Fibroblast of skin of back (primary cell): ENCODE measurements at regions not wholly inside any gene's neighbourhood (a gene's known extent, or its start where the extent isn't known, plus 50 kb on each side); places are given as distances from the start of the nearest gene placed in this dataset.
A peak's percentile ranks its signal among the peaks of the same experiment; 100 is the strongest.
"Not testable (repeated sequence)": the region's sequence is repeated elsewhere in the genome, so short reads cannot be mapped to it uniquely, and the experiment has no call there.

Source experiments
- DNase-seq: peaks from one replicate; pipeline ENCODE4 v3.0.0-alpha.2; 2013

DNA sequence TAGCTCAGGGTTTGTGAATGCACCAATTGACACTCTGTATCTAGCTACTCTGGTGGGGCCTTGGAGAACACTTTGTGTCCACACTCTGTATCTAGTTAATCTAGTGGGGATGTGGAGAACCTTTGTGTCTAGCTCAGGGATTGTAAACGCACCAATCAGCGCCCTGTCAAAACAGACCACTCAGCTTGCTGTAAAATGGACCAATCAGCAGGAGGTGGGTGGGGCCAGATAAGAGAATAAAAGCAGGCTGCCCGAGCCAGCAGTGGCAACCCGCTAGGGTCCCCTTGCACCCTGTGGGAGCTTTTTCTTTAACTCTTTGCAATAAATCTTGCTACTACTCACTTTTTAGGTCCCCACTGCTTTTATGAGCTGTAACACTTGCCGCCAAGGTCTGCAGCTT lies 115.6 kb upstream of the MBNL1 start:
- DNase-seq: not testable (repeated sequence)

DNA sequence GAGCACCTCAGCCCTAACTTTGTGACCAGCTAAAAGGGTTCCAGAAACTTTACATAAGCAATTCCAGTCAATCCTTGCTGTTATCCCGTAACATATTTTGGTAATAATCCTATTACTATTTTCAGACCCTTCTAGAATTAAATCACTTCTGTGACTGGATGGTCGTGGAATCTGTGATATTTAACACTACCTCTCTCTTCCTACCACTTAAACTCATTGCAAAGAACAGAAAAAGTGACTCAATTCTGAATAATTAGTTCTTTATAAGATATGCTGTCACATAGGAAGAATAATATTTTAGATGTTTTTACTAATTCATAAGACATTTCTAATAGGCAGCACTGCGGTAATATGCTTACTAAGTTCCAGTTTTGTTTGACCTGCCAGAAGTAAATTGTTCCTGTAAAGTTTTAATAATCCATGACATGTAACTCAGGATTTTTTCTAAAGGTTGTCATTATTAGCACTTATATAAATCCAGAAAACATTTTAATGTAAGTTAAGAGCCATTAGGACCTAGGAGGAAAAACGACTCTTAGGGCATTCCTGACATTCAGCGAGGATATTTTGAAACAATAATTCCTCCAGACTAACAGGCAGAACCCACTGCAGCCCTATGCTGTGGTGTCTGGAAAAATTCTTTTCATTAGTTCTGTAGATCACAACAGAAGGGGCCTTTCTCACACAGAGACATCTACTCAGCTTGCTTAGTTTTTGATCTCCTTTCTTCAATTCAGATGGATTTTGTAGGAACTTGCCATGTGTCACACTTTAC lies 113.3 kb upstream of the MBNL1 start:
- peak; percentile 86 for DNase-seq

GRCh38 chr3:152156880-152157279 lies 111.8 kb upstream of the MBNL1 start:
- no peak for DNase-seq

DNA sequence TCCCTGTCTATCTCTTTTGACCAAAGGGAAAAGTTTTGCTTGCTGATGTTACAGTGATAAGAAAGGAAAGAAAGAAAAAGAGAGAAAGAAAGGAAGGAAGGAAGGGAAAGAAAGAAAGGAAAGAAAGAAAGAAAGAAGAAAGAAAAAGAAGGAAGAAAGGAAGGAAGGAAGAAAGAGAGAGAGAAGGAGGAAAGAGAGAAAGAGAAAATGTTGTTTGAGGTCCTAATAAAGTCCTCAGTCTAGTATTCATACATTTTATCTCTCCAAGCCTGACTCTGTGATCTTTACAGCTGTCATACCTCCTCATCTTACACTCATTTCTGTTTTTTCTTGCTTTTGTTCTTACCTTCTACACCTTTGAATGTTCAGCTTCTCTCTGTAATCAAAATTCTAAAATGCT lies 111.4 kb upstream of the MBNL1 start:
- DNase-seq: no peak

- peak; percentile 97 for DNase-seq
Observed at GRCh38 chr3:152159328-152159727, 109.4 kb upstream of the MBNL1 start.

GRCh38 chr3:152160350-152161011 lies 108.2 kb upstream of the MBNL1 start:
- DNase-seq: no peak

DNA sequence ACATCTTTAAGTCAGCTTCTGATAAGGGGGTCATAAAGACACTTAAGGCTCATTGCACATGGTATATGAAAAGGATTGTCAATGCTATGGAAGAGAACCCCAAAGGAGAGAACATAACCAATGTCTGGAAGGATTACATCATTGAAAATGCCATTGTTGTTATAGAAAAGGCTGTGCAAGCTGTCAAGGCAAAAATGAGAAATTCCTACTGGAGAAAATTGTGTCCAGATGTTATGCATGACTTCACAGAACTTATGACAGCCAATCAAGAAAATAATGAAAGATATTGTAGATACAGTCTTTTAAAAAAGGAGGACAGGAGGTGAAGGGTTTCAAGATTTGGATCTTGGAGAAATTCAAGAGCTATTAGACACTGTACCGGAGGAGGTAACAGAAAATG lies 96.3 kb upstream of the MBNL1 start:
- DNase-seq: peak; percentile 73

- no peak for DNase-seq
Observed at GRCh38 chr3:152173627-152174026, 95.1 kb upstream of the MBNL1 start.

GRCh38 chr3:152174876-152175527 lies 93.7 kb upstream of the MBNL1 start:
- DNase-seq: peak; percentile 15

DNA sequence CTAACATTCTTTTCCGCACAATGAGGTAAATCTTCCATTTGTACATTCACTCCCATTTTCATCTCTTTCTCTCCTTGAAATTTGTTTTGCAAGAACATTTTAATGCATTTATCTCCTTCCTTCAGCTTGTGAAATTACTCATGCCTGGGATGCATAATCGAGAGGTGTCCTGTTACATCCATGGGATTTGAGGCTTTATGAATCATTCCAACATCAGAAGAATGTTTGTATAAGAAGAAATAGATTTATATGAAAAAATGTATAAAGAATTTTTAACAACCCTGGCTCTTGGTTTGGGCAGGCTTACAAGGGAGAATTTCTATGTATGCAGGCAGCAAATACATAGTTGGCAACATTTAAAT lies 93.2 kb upstream of the MBNL1 start:
- peak; percentile 96 for DNase-seq

DNA sequence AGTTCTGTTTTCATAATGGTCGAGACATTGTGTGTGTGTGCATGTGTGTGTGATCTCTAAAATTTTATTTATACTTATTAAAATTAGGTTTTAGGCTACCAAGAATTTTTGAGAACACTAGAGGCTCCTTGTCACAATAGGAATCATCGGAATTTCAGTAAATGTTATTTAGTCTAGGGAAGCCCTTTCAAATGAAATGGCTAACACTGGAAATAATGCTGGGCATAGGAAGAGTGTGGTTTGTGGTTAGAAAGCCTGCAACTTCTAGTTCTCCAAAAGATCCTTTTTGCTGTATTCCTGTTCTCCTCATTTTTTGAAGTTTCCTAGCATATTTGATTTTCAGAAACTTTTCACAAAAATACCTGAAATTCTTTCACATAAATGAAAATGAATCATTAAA lies 92.5 kb upstream of the MBNL1 start:
- peak; percentile 82 for DNase-seq

GRCh38 chr3:152176998-152177397 lies 91.7 kb upstream of the MBNL1 start:
- peak; percentile 48 for DNase-seq

DNA sequence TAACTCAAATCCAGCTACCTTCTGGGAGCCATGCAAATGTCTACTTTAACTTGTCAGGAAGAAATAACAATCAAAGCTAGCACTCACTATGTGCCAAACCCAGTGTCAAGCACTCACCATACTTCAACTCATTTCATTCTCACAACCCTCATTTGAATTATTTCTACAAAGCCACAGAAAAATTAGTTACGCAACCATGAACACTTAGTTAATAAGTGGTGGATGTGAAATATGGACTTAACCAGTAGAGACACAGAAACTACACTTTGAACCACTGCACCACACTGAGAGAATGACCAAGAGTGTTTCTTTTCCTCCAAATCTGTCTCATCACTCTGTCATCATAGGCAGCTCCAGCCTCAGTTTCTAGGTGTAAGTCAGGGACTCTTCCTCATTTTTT lies 91.0 kb upstream of the MBNL1 start:
- no peak for DNase-seq

GRCh38 chr3:152183473-152183872 lies 85.3 kb upstream of the MBNL1 start:
- DNase-seq: peak; percentile 54

- no peak for DNase-seq
Observed at GRCh38 chr3:152184971-152185686, 83.6 kb upstream of the MBNL1 start.

- DNase-seq: no peak
Observed at GRCh38 chr3:152185891-152186630, 82.7 kb upstream of the MBNL1 start.

DNA sequence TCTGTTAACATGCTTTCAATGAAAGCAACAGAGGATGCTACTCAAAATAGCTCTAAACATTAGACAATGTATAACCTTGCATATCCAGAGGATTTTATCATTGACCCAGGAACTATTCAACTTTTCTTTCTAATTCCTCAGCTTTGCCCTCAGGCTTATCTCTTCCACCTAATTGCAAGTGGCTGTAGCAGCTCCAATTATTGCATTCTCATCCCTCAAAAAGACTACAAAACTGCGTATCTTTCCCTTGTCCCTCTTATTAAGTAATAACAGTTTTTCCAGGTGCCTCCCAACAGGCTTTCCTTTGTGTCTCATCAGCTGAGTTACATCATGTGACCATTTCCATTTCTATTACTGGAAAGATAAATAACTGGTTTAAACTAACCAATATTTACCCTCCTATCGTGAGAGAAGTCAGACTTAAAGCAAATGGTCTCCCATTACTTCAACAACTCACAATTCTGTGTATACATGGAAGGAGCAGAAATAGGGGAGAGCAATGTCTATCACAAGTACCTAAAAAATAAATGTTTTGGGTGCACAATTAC lies 78.0 kb upstream of the MBNL1 start:
- DNase-seq: no peak

- no peak for DNase-seq
Observed at GRCh38 chr3:152192050-152192449, 76.7 kb upstream of the MBNL1 start.

- DNase-seq: no peak
Observed at GRCh38 chr3:152192936-152193672, 75.6 kb upstream of the MBNL1 start.

DNA sequence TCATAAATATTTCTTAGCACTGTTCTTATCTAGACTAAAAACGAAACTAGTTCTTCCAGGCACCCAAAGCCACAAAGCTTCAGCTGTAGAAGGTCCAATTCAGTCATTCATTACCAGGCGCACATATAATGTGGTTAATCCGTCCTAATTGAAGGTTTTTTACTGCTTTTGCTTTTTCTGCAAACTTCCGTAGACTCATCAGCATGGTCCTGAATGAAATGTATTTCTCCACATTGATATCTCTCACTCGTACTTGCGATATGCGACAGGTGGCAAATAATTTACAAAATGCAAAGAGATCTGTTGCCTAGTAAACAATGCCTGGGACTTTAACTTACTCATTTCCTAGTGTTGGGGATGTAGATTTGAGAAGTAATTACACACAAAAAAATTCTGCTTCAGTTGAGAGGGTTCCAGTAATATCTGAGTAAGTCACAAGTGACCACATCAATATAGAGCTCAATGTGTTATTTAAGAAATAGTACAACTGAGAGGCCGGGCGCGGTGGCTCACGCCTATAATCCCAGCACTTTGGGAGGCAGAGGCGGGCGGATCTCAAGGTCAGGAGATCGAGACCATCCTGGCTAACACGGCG lies 75.0 kb upstream of the MBNL1 start:
- DNase-seq: no peak

DNA sequence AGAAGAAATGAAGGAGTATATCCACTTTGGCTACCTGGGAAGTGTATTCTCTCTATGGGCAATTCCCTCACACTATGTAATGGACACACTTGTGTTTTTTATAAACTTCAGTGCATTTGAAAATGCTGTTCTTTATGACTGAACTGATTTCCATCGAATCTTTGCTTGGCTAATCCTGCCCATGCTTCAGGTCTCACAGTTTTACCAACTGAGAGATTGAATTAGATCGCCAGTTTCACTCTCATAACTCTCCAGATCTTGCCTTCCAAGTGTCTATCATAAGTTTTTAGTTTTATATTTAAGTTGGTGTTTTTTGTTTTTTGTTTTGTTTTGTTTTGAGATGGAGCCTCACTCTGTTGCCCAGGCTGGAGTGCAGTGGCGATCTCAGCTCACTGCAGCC lies 73.5 kb upstream of the MBNL1 start:
- DNase-seq: no peak
